ENCODE measurements at regions not wholly inside any gene's neighbourhood (a gene's known extent, or its start where the extent isn't known, plus 50 kb on each side); places are given as distances from the start of the nearest gene placed in this dataset.
A peak's percentile ranks its signal among the peaks of the same experiment; 100 is the strongest.

DNA sequence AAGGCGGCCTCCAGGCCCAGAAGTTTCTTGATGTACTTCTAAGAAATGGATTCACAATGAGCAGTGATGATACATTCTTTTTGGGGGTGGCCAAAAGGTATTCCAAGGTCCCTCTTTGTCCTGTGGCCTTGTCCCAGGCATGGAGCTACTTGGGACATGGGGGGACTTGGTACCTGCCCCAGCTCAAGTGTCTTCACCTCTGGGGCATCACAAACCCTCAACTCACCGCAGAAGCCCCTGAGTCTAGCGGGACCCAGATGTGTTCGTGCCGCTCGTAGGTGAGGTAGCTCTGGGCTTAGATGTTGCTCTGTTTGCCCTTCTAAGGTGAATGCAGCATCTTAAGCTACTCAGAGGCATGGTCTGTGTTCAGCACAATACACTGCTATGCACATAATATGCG, 338.0 kb upstream of the IRX4 start:
- ATAC-seq (no peak), DNase-seq (ENCODE audit: low spot score) (no peak)

GRCh38 chr5:2219149-2219776, 336.5 kb upstream of the IRX4 start:
- DNase-seq (ENCODE audit: low spot score) (no peak), ATAC-seq (no peak)

DNA sequence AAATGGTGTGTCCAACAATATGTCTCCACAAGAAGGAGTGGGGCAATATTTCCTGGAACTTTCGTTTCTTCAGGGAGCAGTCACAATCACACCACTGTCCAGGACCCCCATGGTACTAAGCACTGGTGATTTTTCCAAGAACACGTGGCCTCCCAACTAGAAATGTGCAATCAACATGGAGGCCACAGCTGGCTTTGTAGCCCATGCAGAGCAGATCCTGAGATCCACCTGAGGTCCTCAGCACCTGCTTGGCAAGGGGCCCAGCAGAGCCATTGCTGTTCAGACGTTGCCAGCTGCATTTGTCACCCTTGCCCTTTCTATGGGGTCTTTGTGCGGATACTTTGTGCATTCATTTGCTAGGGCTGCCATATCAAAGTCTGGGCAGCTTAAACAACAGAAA, 334.5 kb upstream of the IRX4 start:
- no peak for DNase-seq (ENCODE audit: low spot score)

GRCh38 chr5:2214910-2215590, 332.3 kb upstream of the IRX4 start:
- no peak for DNase-seq (ENCODE audit: low spot score)
- no peak for ATAC-seq

More for the DNA sequence above, 334.5 kb upstream of the IRX4 start:
- ATAC-seq: no peak

DNA sequence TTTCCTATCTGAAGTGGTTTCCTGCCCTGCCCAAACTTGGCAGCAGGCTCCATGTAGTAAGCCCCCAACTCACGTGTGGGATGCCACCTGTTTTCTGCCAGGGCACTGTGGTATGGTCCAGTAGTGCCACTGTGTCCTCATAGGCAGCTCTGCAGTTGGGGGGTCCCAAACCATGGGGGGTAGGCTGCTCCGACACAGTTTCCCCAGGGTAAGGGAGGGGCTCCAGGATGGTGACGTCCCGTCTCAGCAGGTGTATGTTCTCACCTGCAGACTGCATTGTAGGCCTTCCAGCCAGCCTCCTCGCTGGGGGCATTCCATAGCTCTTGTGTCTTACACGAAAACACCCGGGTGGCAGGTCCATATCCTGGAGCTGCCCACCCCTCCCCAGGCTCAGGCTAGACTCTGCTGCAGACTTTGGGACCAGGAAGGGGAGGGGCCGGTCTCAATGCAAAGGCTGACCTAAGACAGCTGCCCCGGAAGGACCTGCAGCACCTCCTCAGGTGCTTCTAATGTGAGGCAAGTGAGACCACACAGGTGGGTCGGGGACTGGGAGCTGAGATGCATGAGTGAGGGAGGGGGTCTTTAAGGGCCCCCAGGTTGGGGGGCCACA, 330.5 kb upstream of the IRX4 start:
- DNase-seq (ENCODE audit: low spot score) (no peak), ATAC-seq (no peak)

DNA sequence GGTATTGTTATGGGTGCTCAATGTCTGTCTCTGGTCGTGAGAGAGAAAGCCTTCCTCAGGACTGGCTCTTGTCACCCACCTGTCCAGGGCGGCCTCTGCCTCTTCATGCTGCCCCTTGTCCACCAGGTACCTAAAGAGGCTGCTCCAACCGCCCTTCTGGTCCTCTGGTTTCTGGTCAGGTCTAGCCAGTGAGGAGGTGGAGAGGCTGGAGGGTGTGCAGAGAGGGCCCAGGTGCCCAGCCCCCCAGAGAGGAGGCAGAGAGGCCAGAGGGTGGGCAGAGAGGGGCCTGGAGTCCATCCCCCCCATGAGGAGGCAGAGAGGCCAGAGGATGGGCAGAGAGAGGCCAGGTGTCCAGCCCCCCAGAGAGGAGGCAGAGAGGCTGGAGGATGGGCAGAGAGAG, 329.8 kb upstream of the IRX4 start:
- ATAC-seq: no peak
- DNase-seq (ENCODE audit: low spot score): no peak

DNA sequence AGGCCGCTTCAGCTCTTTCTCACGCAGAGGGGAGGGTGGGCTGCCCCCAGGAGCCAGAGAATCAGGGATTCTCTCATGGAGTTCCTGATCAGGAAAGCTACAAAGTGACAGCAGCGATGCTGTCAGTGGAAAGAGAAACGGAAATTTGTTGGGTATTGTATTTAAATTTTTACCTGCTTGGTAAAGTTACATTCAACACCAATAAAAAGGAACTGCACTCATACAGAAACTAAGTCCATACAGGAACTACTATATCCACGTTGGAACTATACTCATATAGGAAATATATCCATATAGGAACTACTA, 325.5 kb upstream of the IRX4 start:
- DNase-seq (ENCODE audit: low spot score): no peak
- no peak for ATAC-seq

DNA sequence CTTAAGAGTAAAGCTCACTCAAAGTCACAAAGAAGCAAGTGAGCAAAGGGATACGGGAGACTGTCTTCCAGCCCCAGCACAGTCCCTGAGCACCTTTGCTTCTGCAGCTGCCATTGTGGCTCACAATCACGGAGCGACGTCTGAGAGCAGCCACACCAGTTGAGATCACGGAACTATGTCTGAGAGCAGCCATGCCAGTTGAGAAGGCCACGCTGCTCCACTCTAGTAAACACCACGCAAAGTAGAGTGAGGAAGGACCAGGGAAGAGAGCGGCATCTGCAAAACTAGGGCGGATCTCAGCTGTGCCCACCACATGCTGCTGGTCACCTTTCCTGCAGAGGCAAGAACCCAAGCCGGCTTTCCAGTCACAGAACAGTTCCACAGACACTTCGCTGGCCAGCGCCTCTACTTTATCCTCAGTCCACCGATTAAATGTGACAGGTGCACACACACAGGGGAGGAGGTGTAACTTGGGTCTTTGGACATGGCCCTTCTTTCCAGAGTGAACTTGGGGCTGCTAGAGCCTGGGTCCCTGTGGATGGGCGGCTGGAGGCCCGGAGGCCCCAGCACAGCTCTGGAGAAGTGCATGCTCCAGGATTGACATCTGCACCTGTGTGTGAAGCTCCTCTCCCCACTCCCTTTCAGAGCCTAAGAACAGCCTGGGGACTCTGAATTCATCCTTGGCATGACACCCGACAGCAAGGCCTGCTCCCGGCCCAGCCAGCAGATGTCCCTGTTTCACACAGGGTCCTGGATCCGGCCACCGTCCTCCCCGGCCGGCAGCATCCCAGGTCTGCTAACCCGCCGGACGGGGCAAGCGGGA, 324.9 kb upstream of the IRX4 start:
- DNase-seq (ENCODE audit: low spot score): no peak

GRCh38 chr5:2207109-2207399, 324.3 kb upstream of the IRX4 start:
- ATAC-seq (no peak), DNase-seq (ENCODE audit: low spot score) (no peak)

More for the DNA sequence above, 324.9 kb upstream of the IRX4 start:
- ATAC-seq: peak; percentile 84

GRCh38 chr5:2206293-2207108, 323.8 kb upstream of the IRX4 start:
- DNase-seq (ENCODE audit: low spot score) (peak; percentile 5), ATAC-seq (no peak)

DNA sequence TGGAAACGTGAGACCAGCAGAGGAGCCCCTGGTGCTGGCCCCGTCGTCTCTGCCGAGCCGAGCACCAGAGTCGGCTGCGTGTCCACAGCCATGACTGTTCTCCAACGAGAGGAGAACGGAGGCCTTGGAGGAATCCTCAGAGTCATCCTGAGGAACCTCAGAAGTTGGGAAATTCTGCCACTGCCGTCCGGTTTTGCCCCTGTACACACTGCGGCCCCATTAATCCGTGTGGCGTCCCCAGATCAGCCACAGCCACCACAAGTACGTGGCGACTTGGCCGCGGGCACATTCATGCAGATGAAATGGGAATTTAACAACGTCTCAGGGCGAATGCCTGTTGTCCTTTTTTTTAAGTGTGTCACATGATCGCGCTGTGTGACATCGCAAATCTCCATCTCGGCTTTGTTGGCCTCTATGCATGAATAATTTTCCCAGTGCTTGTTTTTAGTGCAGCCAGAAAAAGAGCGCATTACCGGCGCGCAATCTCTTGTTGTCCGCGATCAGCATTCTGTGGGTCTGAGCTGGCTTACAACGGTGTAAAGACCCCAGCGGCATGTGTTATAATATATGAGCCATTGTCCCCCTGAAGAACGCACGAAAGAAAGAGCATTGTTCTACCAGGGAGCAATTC, 323.0 kb upstream of the IRX4 start:
- ATAC-seq: no peak
- peak; percentile 28 for DNase-seq (ENCODE audit: low spot score)

DNA sequence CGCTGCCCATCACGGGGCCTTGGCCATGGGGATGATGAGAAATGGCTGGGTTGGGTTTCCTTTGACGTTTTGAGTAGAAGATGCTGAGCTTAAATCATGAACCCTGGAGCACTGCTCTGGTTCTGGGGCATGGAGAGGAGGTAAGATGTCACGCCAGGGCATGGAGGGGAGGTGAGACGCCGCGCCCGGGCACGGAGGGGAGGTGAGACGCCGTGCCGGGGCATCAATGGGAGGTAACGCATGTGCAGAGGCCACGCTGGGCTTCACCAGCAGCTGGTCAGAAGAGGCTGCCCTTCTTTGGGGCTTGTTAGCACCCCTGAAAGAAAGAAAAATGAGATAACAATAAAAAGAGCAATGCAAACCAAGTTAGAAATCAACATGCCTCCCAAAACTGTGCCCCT, 322.5 kb upstream of the IRX4 start:
- ATAC-seq: no peak
- peak; percentile 12 for DNase-seq (ENCODE audit: low spot score)

- peak; percentile 38 for DNase-seq (ENCODE audit: low spot score)
- no peak for ATAC-seq
These were observed 321.9 kb upstream of the IRX4 start for GRCh38 chr5:2204366-2205184.

- ATAC-seq (no peak), DNase-seq (ENCODE audit: low spot score) (no peak)
These were observed 321.0 kb upstream of the IRX4 start for GRCh38 chr5:2203774-2204173.

- DNase-seq (ENCODE audit: low spot score): peak; percentile 16
- no peak for ATAC-seq
These were observed 319.1 kb upstream of the IRX4 start for GRCh38 chr5:2201832-2202231.

GRCh38 chr5:2201421-2201820, 318.7 kb upstream of the IRX4 start:
- ATAC-seq (no peak), DNase-seq (ENCODE audit: low spot score) (no peak)

DNA sequence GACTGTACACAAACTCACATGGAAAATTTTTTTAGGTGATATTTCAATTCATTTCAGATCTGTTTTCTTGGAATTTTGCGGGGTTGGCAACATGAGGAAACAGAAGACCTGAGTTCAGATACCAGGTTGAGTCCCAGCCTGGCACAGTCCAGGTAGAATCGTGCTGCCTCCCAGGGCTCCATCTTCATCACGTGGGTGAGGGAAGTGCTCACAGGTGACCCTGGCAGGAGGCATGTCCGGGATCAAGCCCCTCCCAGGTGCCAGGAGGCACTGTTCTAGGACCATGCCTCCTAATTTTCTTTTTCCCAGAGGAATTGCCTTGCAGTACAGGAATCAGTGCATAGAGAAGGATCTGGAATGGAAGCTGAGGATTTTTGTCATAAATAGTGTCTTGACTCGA, 318.3 kb upstream of the IRX4 start:
- DNase-seq (ENCODE audit: low spot score) (peak; percentile 11), ATAC-seq (no peak)

GRCh38 chr5:2200261-2200950, 317.7 kb upstream of the IRX4 start:
- DNase-seq (ENCODE audit: low spot score) (peak; percentile 21), ATAC-seq (no peak)

DNA sequence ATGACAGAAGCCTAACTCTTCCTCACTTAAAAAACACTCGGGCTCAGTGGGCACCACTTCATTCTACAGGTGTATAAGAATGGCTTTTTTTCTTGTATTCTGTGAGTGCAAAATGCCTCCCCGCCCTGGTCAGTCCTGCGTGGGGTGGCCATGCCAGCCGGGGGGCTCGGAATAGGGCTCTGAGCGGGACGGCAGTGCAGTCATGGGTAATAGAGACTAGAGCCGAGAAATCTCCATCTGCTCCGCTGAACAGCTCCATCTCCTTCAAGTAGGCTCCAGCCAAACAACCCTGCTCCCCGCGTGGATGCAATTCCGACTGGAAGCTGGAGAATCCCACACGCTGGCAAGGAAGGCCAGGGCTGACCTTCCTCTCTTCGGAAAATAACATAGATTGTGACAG, 317.0 kb upstream of the IRX4 start:
- ATAC-seq (no peak), DNase-seq (ENCODE audit: low spot score) (peak; percentile 16)
